ENCODE measurements at regions not wholly inside any gene's neighbourhood (a gene's known extent, or its start where the extent isn't known, plus 50 kb on each side); places are given as distances from the start of the nearest gene placed in this dataset.

DNA sequence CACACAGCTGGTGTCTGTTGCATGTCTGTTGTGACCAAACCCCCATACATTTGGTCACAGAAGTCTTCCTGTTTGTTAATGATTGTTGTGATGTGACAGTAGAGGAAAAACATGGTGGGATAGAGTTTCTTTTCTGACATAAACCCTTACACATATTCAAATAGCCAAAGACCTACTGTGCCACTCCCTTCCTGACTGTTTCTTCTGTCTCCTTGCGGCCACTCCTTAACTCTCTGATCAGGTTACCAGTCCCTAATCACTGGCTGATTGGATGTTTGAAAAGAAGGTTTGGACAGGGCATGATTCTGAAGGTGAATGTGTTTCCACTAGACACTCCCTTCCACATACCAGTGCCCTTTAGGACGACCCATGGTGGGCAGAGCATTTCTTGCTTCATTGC, 101.2 kb downstream of the SCP2D1 start:
- no peak for DNase-seq
- no peak for ATAC-seq
- Histone ChIP-seq H3K27ac (no peak overlapping the region), H3K36me3 (no peaks in the 10 kb centered on the region), H3K9me3 (no peaks in the 10 kb centered on the region), H3K4me1 (no peaks in the 10 kb centered on the region), H3K27me3 (peaks cover 0 to 4% of the 10 kb centered on the region in 2 donors), H3K4me3 (no peak overlapping the region)
- intact Hi-C loops (cut with DNase I), result no loop called here
- TF ChIP-seq, protein P1, sequence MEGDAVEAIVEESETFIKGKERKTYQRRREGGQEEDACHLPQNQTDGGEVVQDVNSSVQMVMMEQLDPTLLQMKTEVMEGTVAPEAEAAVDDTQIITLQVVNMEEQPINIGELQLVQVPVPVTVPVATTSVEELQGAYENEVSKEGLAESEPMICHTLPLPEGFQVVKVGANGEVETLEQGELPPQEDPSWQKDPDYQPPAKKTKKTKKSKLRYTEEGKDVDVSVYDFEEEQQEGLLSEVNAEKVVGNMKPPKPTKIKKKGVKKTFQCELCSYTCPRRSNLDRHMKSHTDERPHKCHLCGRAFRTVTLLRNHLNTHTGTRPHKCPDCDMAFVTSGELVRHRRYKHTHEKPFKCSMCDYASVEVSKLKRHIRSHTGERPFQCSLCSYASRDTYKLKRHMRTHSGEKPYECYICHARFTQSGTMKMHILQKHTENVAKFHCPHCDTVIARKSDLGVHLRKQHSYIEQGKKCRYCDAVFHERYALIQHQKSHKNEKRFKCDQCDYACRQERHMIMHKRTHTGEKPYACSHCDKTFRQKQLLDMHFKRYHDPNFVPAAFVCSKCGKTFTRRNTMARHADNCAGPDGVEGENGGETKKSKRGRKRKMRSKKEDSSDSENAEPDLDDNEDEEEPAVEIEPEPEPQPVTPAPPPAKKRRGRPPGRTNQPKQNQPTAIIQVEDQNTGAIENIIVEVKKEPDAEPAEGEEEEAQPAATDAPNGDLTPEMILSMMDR (IDR thresholded peaks at IDR 0.05), result no peak

DNA sequence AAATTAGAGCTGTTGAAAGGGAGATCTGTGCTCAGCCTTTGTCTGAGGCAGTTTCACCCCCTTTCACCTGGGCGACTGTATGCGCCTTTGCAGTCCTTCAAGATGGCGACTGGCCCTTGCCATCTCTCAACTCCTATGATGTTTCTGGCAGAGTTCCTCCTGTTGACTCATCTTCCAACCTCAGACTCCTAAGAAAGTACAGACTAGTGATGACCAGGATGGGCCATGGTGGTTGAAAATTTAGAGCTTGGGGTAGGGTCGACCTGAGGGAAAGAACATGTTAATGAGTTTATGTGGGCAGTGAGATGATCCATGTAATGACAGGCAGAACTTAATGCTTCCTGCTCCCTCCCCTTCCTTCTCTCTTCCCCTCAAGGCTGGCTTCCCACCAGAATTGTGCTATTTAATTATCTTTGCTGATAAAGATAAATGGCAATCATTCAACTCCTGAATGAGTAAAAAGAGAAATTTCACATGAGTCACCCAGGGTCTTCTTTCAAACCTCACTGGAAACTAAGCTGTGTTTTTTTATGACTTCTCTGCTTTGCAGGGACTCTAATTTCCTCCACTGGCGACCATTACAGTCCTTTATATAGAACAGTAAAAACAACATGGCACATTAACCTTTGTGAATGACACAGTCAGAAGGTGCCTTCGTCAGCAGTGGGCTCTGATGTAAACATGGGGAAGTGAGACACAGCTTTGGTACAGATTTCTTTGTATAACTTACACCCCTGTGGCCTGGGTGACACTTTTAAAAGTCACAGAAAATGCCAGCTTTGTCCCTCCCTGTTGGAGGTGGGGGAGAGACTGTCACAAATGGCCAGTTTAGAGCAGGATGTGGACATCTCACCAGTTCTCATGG, 103.5 kb downstream of the SCP2D1 start:
- no peaks in the 10 kb centered on the region for H3K4me1 ChIP-seq
- no peak for ATAC-seq
- H3K27me3 ChIP-seq, result peaks cover 0 to 1% of the 10 kb centered on the region in 2 donors
- H3K9me3 ChIP-seq, result no peaks in the 10 kb centered on the region
- H3K4me3 ChIP-seq, result no peak overlapping the region
- no peak overlapping the region for H3K27ac ChIP-seq
- TF ChIP-seq, protein P1 (IDR thresholded peaks at IDR 0.05), result no peak
- no peaks in the 10 kb centered on the region for H3K36me3 ChIP-seq
- intact Hi-C loops (cut with DNase I), result no loop called here
- DNase-seq, result no peak

DNA sequence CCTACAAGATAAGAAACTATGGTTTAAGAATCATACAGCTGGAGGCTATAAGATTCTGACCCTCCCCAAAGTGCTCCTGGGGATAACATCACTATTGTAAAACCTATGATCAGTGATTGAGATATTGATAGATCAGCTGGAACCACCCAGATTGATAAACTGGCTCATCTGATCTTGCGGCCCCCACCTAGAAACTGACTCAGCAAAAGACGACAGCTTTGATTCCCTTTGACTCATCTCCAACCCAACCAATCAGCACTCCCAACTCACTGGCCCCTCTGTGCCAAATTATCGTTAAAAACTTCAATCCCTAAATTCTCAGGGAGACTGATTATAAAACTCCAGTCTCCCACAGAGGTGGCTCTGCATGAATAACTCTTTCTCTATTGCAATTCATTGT, 106.4 kb downstream of the SCP2D1 start:
- no peak for ATAC-seq
- DNase-seq, result no peak
- intact Hi-C loops (cut with DNase I), result no loop called here
- Histone ChIP-seq H3K9me3 (no peaks in the 10 kb centered on the region), H3K4me3 (no peak overlapping the region), H3K36me3 (no peaks in the 10 kb centered on the region), H3K4me1 (no peaks in the 10 kb centered on the region), H3K27me3 (no peaks in the 10 kb centered on the region), H3K27ac (no peak overlapping the region)
- TF ChIP-seq, protein P1 (IDR thresholded peaks at IDR 0.05), result no peak

DNA sequence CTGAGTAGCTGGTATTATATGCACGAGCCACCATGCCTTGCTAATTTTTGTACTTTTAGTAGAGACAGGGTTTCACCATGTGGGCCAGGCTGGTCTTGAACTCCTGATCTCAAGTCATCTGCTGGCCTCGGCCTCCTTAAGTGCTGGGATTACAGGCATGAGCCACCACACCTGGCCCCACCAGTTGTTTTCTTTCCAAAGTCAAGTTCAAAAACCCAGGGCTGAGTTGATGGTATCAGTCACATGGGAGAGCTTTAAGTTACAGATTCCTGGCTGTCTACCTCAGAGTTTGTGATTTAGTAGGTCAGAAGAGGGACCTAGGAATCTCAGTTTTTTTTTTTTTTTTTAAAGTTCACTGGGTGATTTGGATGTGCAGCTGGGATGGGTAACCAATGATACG, 107.7 kb downstream of the SCP2D1 start:
- Histone ChIP-seq H3K9me3 (no peaks in the 10 kb centered on the region), H3K36me3 (no peaks in the 10 kb centered on the region), H3K4me3 (no peak overlapping the region), H3K27me3 (no peaks in the 10 kb centered on the region), H3K4me1 (no peaks in the 10 kb centered on the region), H3K27ac (no peak overlapping the region)
- TF ChIP-seq, protein P1 (IDR thresholded peaks at IDR 0.05), result no peak
- DNase-seq (no peak), ATAC-seq (no peak)
- intact Hi-C loops (cut with DNase I), result no loop called here

GRCh38 chr20:18922251-18922650, 108.7 kb downstream of the SCP2D1 start:
- Histone ChIP-seq H3K27ac (no peak overlapping the region), H3K4me3 (no peak overlapping the region), H3K4me1 (no peaks in the 10 kb centered on the region), H3K9me3 (no peaks in the 10 kb centered on the region), H3K36me3 (no peaks in the 10 kb centered on the region), H3K27me3 (no peaks in the 10 kb centered on the region)
- TF ChIP-seq, protein P1 (IDR thresholded peaks at IDR 0.05), result no peak
- DNase-seq (no peak), ATAC-seq (no peak)
- intact Hi-C loops (cut with DNase I), result no loop called here

All from left lung (tissue), 4 donors.